Femur (tissue), 1 donor: ENCODE measurements at regions not wholly inside any gene's neighbourhood (a gene's known extent, or its start where the extent isn't known, plus 50 kb on each side); places are given as distances from the start of the nearest gene placed in this dataset.

Experiments used
- DNase-seq: peaks from one replicate; pipeline ENCODE4 v3.0.0-alpha.2; 2017

DNA sequence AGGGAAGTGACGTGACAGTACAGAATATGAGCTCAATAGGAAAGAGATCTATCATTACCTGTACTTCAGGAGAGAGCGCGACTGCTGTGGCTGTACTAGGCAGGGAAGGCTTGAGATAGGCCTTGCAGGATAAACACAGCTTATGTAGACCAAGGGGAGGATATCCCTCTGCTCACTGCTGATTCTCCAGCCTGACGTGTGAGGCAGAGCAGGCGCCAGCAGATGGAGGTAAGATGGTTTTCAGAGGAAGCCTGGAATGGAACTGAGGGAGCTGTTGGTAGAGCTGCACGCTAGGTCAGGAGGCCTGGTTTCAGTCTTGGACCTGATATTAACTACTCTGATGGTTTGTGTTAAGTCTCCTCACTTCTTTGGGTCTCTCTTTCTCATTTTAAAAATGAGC lies 291.4 kb downstream of the YTHDC2 start:
- DNase-seq = no peak

DNA sequence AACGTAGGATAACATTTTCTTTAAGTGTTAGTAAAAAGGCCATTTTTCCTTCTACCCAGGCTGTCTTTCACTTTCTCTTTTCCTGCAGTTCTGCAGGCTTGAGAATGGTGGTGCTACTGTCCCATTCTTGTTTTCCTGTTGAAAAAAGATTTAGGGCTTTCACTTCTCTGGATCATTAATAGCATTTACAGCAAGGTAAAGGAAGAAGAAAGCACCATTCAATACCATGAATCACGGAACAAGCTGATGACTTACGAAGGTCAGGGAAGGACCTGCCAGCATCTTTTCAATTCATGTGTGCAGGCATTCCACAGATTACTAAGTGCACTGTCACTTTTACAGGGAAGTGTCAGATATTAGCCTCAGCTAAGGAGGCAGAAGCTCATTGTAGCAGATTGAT lies 292.8 kb downstream of the YTHDC2 start:
- DNase-seq = no peak

DNA sequence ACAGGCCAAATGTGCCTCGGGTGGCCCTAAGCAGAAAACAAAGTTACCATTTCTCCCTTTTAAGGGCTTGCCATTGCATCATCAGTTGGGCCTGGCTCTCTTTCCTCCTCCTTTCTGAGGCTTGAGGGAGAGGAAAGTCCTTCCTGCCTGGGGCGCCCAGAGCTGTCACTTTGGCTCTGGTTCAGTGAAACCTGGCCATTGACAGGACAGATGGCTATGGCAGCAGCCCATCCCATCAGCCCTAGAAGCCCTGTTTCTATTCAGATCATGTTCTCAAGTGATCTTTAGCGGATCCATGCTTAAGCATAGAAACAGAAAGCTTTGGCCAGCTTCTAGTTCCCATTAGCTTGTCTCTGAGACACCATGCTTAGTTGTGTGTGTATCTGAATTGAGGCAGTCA lies 293.4 kb downstream of the YTHDC2 start:
- DNase-seq = peak; percentile 54

DNA sequence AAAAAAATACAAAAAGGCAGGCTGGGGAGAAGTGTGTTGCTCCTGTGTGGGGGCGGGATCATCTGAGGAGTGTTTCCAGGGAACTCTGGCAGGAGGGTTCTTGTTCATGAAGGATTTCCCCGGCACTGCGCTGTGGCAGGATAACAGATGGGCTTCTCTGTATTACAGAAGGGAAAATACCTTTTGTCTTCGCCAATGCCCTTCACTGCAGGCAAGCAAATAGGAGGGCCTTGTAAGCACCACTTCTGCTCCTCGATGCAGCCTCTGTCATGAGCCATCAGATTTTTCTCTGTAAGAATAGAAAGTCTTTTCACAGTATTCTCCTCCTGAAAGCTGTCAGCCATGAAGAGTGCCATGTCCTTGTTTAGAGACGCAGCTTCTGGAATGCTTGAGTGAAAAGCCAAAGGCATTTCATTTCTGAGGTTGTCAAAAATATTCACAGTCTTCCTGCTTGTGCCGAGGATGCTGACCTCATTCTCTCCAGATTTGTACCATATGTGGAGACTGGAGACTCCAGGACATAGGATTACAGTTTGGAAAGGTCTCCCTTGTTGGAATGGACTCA lies 294.0 kb downstream of the YTHDC2 start:
- DNase-seq = peak; percentile 73

DNA sequence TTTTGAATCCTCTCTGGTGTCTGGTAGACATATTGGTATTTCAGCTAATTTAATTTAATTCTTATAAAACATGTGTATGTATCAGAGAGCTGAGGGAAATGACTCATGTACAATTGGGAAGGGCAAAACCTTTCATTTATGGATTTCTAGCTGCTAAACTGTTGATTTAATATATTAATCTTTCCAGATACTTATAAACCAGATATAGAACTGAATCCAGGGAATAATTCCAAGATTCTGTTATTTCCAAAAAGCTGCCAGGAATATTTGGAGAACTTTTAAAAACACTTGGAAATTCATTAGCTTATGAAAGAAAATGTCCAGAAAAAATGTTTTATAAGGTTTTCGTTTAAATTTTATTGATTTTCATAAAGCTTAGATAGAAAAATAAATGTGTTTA lies 295.5 kb downstream of the YTHDC2 start:
- no peak for DNase-seq

DNA sequence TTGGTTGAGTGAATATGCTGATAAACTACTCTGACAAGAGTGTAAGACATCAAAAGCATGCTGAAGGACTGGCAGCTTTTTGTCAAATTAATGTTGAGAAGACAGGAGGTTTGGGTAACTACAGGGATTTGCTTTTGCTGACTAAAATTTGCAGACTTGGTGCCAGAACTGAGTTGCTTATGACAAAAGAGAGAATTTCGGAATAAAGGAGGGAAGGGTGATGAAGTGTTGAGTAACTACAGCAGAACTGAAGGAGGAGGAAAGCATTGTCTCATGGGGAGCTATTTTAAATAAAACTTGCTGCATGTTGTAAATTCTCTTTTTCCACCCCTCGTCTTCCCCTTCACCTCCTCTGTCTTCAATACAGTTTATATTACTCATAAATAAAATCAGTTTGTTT lies 296.1 kb downstream of the YTHDC2 start:
- DNase-seq = no peak

DNA sequence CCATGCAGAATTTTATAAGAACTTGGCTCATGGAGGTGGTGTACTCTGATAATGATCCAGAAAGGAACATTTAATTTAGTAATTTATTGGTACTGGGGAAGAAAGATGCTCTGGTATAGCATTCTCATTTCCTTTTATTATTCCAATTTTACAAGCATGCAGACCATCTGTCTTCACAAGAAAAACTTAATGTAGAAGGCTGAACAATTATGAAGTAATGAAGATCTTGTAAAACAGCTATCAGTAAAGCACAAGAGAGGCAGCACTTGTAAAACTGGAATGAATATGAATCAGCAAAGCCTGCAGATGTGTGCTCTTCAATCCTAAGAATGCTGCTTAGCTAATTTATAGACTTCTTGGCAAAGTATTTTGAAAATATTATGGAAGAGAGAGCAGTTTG lies 300.0 kb downstream of the YTHDC2 start:
- DNase-seq = no peak

DNA sequence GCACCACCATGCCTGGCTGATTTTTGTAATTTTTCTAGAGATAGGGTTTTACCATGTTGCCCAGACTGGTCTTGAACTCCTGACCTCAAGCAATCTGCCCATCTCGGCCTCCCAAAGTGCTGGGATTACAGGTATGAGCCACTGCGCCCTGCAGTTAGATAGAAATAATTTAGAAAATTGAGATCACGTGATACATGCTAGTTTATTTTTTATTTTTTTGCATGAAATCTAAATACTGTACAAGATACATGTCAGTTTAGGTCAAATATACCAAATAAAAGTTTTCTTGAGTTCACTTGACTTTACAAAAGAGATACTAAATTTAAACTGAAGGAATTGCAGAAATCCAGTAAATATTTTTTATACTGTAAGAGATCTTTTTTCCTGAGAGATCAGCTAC lies 304.2 kb downstream of the YTHDC2 start:
- no peak for DNase-seq

GRCh38 chr5:113823696-113824095 lies 310.2 kb downstream of the YTHDC2 start:
- DNase-seq = no peak

- no peak for DNase-seq
Observed at GRCh38 chr5:113824307-113824706, 310.8 kb downstream of the YTHDC2 start.

DNA sequence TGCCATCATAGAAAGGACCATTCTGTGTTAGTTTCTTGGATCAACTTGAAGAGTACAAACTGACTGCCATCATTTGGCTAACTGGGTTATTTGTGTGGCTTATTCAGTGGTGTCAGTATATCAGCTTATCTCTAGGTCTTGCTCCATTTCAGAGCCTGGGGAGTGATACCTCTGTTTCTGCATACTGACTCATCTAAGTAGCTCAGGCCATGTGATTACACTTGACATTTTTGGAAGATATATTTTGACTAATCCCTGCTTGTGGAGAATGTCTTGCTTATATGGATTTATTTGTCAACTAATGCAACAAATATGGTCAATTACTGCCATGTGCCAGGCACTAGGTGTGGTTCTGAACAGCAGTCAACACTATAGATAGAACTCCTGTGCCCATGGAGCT lies 311.7 kb downstream of the YTHDC2 start:
- DNase-seq = no peak

GRCh38 chr5:113846941-113847340 lies 333.4 kb downstream of the YTHDC2 start:
- no peak for DNase-seq

DNA sequence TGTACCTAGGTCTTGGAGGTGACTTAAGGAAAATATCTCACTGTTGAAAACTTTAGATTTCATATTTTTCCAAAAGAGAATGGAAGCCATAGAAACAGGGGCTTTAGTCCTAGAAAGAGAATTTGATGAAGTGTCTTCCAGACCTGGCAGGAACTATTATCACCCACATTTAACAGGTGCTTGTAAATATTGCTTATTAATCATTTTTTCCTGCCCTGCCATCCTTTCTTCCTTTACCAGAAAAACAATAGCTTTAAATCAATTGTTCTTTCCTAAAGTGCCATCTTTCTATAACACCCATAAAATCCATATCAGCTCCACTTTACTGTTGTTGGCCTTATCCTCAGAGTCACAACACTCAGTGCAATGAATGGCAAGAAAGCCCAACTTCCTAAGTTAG lies 350.9 kb downstream of the YTHDC2 start:
- DNase-seq = no peak

DNA sequence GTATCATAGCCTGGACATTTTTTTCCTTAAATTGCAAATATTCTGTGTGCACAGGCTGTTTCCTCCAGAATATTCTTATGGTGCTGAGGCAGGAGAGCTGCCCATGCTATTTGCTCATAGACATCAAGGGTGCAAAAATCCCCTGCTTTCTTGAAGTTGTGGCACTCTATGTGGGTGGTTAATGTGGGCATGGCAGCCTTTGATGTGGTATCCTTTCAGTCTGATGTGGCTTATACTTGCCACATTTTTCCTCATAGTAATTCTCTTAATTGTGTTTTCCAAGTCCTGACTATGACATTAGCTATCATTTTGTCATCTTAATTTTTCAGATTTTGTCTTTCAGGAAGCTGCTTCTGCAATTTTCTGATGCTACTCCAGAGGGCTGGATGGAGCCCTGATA lies 353.3 kb downstream of the YTHDC2 start:
- DNase-seq = no peak

GRCh38 chr5:113869611-113870010 lies 356.1 kb downstream of the YTHDC2 start:
- DNase-seq = no peak

DNA sequence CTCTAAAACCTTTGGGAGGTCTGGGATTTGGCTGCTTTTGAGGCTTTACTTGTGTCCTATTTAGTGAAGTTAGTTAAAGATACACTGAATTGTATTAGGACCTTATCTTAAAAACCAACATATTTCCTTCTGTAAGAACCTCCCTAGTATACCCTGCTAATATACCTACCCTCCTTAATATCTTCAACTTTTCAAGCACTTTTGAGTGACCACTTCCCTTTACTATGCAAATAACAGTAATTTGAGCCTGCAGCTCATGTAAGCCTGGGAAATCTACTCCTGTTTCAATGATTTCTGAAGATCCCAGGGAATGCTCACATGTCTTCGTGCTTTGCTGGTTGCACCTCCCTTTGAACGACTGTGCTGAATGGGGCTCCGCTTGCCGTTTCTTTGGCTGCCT lies 358.5 kb downstream of the YTHDC2 start:
- no peak for DNase-seq

DNA sequence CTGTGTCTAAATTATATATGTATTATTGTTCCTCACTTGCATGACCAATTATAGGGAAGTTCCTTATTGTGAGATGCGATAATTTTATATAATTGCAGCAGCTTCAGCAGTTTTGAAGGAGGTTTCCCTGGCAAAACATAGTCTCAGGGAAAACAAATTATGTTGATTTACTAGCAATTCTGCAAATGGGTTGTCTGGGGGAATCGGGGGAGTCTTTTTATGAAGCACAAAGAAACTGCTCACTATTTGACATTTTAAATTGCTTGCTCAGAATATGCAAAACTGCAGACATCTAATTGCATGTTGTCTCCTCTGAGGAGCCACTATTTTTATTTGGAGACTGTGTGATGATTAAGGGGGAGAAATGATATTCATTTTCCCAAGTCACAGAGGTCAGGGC lies 361.6 kb downstream of the YTHDC2 start:
- no peak for DNase-seq

DNA sequence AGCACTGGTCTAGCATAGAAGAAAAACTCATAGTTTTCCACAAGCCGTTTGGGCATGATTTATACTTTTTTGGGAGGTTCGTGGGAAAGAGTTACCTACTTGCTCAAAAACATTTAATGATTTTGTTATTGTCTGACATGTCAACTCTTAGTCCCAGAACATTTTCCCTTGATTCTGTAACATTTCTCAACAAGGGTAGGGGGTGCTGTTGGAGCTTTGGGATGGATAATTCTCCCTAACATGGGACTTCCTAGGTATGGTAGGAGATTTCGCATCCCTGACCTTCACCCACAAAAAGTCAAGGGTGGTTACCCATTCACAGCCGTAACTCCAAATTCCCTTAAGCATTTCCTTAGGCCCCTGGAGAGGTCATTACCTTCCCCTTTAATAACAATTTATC lies 378.0 kb downstream of the YTHDC2 start:
- no peak for DNase-seq

- no peak for DNase-seq
Observed at GRCh38 chr5:113896789-113897188, 383.3 kb downstream of the YTHDC2 start.

- DNase-seq = peak; percentile 64
Observed at GRCh38 chr5:113897748-113898147, 384.3 kb downstream of the YTHDC2 start.

DNA sequence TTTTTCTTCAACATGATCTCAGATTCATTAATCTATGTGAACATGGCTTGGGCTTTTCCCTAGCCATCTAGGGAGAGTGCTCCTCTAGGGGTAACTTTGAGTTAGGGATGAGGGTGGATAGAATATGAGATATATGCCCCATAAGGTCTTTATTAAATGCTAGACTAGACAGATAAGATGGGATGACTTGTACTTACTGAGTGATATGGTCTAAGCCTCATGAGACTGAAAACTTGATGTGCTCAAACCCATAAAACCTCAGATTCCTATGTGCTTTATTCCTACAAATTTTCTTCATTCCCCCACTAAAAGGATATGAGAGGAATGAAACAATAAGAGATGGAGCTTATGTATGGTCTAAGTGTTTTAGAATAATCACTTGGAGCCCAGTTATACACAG lies 386.6 kb downstream of the YTHDC2 start:
- no peak for DNase-seq

DNA sequence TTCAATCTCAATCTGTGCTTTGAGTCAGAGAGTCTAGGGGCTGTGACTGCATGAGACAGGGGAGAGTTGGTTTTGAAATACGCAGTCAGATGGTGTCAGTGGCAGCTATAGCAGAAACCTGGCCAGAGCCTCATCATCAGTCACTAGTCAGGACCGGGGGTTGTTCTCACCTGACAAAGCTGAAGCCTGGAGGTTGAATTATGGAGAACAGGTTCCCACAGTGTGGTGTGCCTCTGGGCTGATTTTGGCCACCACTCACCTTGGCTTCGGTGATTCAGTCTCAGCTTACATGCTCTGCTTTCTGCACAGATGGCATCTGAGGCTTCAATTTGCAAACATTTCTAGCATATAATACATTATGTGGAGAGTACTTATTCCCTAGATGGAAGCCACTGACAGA lies 387.3 kb downstream of the YTHDC2 start:
- no peak for DNase-seq

GRCh38 chr5:113901718-113902117 lies 388.2 kb downstream of the YTHDC2 start:
- no peak for DNase-seq

DNA sequence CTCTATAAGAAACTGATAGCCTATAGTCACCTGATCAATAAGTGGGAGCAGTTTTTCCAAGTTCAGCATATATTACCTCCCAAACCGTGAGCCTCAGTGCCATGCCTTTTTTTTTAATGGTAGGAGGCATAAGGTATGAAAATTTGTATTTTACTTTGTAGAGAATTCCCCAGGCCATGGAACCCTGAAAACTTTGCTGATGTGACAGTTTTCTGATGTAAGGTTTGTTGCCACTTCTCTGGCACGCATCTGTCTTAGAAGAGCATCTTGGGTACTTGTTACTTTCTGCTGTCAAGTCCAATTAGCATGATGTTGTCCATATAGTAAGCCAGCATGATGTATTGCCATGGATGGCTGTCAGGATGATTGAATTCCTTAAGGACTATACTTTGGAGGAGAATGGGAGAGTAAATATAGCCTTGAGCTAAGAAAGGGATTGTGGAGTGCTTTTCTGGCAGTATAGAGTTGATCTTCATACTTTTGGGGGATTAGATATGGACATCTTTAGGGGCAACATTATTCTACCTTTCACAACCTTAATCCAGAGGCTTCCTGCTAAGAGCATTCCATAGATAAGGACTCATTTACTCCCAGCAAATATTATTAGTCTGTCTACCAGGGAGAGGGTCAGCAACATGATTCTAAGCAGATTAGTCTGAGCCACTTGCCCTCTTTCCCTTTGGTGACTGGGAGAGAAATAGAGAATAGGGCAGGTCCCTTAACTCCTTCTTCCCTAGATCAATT lies 389.6 kb downstream of the YTHDC2 start:
- no peak for DNase-seq

- no peak for DNase-seq
Observed at GRCh38 chr5:113909782-113910181, 396.3 kb downstream of the YTHDC2 start.
